UCSD-AML1 (cell line): ENCODE measurements at regions not wholly inside any gene's neighbourhood (a gene's known extent, or its start where the extent isn't known, plus 50 kb on each side); places are given as distances from the start of the nearest gene placed in this dataset.

ENCODE experiments used
- DNase-seq: peaks from one replicate; lab custom pipeline; 2025; ENCODE audit not compliant: unreplicated experiment; lab: John Stamatoyannopoulos, UW

DNA sequence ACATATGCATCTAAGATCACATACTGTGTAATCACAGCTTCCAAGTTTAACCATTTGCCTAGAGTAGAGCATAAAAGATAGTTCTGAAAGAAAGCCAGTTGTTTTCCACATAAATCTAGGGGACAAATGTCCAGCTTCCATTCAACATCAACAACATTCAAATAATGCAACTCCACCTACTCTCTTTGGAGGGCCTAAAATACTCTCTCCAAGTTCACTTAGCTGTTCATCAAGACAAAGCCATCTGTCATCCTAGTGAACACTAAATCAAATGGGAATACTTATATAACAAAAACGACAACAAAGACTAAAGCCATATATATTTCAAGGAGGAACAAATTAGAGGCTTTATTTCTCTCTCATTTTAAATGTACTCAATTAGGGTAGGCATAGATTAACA is 221.5 kb upstream of the CDH2 start:
- no peak for DNase-seq

DNA sequence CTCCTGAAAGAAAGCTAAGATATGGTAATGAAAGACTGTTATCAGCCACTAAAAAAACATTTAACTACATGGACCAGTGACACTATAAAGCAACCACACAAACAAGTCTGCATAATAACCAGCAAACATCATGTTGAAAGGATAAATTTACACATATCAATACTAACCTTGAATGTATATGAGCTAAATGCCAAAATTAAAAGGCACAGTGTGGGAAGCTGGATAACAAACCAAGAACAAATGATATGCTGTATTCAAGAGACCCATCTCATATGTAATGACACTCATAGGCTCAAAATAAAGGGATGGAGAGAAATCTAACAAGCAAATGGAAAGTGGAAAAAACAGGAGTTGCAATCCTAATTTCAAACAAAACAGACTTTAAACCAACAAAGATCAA is 213.1 kb upstream of the CDH2 start:
- no peak for DNase-seq

DNA sequence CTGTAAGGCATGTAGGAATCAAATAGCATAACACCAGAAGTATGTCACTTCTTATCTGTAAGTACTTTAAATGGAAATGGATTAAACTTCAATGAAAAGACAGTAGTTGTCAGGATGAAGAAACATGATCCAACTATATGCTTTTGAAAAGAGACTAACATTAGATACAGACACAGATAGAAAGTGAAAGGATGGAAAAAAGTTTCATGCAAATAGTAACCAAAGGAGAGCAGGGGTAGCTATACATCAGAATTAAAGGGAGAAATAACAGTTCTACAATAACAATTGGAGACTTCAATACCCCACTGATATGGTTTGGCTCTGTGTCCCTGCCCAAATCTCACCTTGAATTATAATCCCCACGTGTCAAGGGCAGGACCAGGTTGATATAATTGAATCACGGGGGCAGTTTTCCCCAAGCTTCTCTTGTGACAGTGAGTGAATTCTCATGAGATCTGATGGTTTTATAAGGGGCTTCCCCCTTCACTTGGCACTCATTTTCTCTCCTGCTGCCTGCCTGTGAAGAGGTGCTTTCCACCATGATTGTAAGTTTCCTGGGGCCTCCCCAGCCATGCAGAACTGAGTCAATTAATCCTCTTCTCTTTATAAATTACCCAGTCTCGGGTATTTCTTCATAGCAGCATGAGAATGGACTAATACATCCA is 205.4 kb upstream of the CDH2 start:
- DNase-seq = no peak

DNA sequence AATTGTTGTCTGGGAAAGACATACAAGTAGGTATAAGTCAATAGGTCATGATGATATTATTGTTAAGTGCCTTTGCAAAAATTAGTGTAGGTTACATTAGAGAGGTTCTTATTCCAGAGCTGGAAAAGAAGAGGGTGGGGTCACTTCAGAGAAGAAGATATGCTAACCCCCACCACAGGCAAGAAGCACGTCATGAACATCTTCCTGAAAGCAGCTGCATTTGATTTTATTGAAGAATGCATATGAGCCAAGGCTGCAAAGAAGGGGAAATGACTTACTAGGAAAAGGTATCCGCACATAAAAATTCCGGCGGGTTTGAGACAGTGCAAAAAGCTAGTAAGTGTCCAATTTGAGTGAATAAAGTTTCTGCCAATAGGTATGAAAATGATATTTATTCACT is 195.3 kb upstream of the CDH2 start:
- DNase-seq = no peak

DNA sequence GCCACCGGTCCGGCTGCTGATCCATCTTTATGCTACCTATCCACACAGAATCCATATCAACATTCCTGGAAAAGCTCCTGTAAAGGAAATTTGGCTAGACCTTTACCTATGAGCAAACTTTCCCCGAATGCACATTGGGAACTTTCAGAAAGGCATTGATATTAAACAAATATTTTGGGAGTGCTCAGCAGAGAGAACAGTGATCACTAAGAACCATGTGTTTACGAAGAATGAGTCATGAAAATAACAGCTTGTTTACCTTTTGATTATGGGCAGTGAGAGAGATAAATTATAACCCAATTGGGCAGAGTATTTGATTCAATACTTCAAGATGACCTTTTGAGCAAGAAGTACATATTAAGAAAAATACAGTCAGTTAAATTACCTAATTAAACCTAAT is 189.7 kb upstream of the CDH2 start:
- DNase-seq = no peak

DNA sequence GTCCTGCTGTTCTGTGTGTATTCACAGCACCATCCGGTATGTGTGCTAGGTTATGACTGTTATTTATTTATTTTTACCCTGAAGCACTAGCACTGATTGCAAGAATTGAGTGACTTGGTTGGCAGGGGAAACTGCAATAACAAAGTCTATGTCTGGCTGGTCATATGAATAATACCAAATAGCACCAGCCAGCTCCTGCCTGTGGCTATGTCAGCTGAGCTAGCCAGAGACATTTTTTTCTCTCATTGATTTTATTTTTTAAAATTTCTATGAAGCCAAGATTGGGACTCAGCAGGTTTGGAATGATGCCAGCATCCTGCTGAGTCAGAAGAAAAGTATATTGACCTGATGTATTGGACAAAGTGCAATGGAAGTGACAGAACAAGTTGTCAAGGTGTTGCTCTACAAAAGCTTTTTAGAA is 188.5 kb upstream of the CDH2 start:
- no peak for DNase-seq

DNA sequence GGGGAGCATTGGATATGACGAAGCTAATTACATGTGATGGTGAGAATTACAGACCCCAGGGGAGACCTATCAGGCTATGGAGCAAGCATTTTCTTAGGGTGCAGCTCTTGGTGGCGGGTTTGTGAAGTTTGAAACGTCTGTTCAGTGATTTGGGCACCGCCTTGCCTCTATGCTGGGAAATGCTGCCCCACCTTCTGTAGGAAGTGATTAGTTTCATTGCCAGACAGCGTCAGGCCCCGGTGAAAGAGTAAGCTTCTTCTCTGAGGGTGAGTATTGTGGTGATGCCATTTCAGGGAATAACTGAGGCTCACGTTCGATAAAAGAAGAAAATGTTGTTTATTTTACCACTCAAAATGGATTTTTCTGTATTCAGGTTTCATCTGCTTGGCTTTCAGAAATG is 186.2 kb upstream of the CDH2 start:
- DNase-seq = no peak

DNA sequence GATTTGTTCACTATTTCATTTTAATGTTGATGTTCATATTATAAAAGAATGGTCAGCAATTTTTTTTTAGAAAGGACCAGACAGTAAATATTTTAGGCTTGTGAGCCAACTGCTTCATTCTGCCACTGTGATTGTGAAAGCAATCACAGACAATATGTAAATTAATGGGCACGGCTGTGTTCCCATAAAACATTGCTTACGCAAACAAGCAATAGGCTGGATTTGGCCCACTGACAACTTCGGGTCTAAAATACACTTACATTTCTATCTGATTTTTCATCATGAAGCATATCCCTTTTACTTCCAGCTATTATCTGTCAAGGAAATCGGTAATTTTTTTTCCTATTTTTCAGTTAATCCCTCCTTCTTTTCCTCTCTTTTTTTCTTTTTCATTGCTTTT is 182.2 kb upstream of the CDH2 start:
- no peak for DNase-seq

DNA sequence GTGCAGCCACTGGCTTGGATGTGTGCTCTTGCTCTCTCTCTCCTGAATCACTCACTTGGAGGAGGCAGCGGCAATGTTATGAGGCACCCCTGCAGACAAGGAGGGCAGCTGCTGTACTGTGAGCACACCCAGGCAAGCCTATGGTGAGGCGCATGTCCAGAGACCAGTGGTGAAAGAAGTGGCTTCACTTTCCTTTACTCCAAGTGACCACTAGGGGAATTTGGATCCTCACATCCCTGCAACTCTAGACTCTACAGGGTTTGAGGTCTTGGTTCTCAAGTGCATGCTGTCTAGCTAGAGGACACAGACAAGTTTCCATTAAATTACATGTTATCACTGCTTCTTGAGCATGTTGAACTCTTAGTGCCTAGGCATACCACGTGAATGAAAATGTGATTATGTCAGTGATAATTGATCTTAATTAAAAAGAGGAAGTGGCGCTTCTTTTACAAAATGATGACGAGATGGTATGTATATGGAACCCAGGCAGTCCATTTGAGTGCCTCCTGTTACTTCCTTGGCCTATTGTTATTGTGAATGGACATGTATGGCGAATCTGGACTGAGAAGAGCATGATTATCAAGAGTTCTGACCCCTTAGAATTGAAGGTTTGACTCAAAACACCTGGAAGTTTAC is 181.0 kb upstream of the CDH2 start:
- no peak for DNase-seq

DNA sequence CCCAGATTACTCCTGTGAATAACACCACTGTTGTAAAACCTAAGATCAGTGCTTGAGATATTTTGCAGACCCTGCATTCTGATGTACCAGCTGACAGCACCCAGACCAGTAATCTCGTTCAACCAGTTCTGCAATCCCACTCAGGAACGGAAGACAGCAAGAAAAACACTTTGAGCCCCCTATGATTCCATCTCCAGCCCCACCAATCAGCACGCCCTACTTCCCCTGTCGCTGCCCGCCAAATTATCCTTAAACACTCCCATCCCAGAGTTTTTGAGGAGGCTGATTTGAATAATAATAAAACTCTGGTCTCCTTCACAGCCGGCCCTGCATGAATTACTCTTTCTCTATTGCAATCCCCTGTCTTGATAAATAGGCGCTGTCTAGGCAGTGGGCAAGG is 173.9 kb upstream of the CDH2 start:
- DNase-seq = no peak

DNA sequence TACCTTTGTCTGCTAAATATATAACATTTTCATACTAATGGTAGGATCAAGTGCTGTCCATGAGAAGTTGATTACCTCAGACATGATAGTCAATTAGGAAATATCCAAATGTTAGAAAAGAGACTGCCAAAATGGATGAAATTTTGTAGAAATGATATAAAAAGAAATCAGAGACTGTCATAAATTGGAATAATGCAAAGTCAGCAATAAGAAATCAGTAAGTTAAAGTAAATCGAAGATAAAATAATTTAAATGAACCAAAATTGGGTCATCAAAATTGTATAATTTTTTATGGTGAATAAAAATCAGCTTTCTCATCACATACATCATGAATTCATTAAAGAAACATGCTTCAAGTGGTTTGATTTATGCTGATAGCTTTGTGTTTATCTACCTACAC is 165.3 kb upstream of the CDH2 start:
- no peak for DNase-seq

DNA sequence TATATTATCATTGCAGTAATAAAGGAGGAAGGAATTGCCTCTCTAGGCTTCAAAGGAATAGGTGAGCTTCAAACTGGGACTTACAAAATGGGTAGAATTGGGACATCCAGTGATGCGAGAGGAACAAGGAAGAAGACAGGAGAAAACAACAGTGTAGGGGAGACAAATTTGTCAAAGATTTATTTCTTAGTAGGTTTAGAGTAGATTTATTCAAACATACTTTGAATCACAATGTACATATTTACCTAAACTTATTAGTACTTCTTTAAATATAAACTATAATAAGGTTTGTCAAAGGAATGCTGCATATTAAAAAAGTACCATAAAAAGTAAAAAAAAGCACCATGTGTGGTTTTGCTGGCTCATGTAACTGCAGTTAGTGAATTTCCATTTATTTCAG is 161.4 kb upstream of the CDH2 start:
- DNase-seq = no peak

DNA sequence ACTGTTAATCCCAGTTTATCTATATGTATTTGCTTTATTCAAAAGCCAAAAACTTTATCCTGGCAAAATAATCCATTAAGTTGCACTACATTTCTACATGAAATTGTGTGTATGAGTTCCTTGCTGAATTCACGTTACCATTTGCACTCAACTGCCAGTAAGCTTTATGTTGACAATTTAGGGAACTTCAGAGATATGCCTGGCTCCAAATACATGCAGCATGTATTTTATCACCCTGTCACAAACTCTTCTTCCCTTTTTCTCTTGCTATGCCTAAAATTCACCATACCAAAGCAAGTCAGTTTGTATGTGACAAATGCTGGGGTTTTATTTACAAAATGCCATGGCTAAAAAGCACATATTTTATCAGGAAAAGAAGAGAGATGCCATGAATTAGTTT is 157.6 kb upstream of the CDH2 start:
- no peak for DNase-seq

DNA sequence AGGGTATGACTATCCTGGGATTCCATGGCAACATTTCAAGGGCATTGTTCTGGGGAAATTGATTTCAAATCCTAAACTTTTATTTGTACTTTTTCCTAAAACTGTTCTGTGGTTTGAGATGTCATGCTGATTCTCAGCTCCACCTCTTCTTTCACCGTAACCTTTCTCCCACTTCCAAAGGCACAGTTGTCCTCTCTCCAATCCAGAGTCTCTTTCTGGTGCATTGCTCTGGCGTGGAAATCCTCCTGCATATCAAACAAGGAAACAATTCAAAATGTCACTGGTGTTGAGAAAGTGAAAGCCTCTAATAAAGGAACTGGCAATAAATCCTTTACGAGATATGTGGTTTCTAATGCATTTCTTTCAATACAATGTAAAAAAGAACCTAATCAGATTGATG is 155.1 kb upstream of the CDH2 start:
- no peak for DNase-seq

DNA sequence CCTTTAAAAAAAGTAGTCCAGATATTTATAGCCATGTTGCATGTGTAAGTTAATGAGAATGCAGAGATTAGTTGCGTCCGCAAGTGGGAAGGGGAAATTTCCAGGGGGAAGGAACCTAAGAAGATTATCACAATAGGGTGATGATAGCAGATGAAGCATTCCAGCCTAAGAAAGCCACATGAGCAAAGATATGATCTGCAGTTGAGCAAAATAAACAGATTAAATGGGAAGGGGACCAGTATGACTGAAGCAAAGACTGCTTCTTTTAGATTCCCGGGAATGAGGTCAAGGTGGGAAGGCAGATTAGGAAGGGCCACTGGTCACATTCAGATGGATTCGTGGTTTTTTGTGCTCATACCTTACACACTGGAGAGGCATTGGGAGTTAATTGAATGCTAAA is 154.6 kb upstream of the CDH2 start:
- no peak for DNase-seq

DNA sequence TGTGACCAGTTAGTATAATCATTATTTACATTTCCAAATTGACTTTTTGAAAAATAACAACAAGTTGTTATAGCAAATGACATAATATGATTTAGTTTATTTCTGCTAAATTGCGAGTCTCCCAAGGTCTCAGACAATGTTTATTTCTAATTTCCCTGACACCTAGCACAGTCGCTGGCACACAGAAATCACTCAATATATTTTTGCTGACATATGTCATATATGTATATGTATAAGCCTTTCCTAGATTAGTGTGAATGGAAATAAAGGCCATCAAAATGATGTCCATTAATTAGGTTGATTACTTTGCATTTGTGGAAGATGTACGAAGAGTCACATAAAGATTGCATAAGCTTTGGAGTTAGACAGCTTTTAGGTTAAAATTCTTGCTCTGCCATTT is 136.7 kb upstream of the CDH2 start:
- DNase-seq = no peak

DNA sequence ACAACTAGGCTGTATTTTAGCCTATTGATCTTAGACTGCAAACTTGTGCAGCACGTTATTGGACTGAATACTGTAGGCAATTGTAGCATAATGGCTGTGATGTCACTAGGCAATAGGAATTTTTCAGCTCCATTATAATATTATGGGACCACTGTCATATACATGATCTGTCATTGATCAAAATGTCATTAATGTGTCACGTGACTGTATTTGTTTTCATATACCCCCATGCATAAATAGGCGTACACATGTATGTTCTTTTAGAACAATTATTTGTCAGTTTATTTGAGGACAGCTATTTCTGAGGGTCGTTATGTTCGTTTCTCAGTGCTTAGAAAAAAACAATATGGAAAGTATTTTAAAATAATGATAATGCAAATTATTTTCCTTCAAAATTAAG is 111.9 kb upstream of the CDH2 start:
- DNase-seq = no peak

DNA sequence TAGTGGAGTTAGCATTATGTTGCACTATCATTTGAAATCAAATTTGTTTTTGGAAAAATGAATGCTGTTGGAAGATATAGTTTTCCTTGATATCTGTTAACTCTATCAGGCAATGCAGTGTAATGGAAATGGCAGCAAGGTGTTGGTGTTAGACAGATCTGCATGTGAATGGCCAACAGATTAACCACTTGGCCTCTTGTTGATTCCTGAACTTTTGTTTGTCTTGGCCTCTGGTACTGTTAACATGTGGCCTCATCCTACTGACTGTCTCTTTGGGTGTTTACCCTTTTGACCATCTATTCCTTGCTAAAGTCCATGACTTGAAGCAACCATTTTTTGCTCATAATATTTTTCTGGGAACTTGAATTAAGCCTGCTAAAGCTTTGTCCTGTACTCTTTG is 110.2 kb upstream of the CDH2 start:
- no peak for DNase-seq

DNA sequence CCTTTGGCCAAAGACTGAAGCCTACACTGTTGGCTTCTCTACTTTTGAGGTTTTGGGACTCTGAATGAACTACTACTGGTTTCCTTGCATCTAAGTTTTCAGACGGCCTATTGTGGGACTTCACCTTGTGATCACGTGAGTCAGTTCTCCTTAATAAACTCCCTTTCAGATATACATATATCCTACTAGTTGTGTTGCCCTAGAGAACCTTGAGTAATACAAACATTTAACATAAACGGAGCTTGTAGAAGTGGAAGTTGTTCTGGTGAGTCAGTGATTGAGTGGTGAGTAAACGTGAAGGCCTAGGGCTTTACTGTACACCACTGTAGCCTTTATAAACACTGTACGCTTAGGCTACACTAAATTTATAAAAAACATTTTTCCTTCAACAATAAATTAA is 107.2 kb upstream of the CDH2 start:
- no peak for DNase-seq

DNA sequence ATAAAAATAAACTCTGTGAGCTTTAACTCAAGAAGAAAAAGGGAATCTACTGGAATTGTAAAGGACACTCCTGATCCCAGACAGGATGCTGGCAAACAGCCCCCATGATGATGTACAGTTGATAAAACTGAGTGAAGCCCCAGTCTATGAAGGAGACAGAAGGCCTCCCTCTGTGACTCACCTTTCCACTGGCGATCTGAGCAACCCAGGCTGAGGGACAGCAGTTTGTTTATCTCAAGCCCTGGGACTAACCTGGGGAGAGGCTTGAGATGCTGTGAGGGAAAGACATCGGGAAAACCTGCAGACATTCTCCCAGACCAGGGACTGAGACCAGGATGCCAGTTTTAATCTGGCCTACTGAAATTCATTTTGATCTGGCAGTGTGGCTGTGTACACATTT is 104.5 kb upstream of the CDH2 start:
- no peak for DNase-seq

DNA sequence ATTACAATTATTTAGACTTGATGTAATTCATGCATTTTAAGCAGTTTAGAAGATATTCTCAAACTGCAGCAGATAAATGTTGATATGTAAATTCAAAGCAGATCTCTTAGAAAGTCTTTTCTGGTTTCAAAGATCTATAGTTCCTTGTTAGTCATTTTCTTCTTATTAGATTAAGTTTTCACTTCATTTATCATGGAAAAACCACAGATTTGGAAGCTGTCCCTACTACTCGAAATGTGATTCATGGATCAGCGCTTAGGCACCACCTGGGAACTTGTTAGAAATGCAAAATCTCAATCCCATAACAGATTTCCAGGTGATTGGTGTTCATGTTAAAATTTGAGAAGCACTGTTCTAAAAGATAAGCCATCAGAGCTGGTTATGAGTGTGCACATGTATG is 92.8 kb upstream of the CDH2 start:
- no peak for DNase-seq

DNA sequence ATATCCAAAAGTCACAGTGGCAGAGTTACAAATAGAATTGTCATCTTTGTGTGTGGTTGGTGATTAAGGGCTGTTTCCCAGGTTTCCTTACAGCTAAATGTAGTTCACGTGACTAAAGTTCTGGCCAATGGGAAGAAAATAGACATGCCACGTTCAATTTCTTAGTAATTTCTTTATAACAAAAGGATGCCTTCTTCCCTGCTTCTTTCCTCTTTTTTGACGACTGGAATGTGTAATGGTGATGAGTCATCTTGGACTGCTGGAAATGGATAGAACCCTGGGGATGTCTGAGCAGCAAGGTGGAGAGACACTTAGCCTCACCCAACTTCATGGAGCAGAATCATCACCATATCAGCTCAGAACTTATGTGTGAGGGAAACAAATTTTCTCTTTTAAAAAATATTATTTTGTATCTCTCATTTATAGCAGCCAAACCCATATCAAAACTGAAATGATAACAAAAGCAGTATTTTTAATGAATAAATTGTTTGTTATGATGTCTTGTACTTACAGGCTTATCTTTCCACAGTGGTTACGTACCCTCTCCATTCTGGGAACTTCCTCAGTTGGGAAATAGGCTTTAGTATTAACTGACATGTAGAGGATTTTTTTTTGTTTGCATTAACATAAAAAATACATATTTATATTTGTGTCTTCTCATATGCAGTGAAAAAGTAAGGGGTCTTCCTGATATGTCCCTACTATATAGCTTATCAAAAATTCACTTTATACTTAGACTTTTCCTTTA is 91.1 kb upstream of the CDH2 start:
- no peak for DNase-seq

DNA sequence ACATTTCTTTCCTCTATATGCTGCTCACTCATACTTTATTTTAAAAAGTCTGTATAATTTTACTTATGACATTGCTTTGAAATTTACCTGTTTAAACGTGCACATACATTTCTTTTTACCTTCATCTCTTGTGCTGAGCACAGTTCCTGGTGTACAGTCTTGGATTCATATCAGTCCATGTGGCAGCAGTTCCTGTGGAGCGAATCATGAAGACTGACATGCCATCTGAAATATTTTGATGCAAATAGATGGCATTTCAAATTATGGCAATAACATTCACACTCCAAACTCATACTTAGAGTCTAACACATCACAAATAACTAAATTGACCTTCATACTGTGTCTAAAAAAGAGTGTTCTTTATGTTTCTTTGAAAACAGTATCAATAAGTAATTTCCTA is 90.3 kb upstream of the CDH2 start:
- DNase-seq = no peak
